ENCODE measurements at regions not wholly inside any gene's neighbourhood (a gene's known extent, or its start where the extent isn't known, plus 50 kb on each side); places are given as distances from the start of the nearest gene placed in this dataset.

DNA sequence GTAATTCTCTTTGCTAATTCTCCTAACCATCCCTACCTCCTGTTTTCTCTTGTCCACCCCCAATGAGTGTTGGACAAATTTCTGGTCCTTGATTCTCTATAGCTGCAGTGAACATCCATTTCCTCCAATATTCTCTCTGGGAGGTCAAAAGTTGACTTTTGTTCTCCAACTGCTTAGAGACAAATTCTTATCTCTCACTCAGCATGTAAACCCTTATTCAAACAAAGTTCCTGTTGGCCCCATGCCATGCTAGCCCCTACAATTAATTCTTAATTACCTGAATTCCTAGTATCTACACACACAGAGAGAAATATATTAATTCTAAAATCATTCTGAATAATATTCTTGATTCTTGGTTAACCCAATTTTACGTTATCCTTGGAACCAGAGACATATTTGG, 472.9 kb upstream of the ACTBL2 start:
- no peak for DNase-seq (ENCODE audit: low spot score)
- Histone ChIP-seq H3K27ac (no peak overlapping the region), H3K9me3 (no peaks in the 10 kb centered on the region), H3K4me1 (ENCODE audit: control insufficient read depth in 1 of 2, low read depth in 2 of 2) (peaks cover 0 to 8% of the 10 kb centered on the region in 2 donors), H3K27me3 (replicated peaks; ENCODE audit: insufficient read depth) (no peaks in the 10 kb centered on the region), H3K36me3 (no peaks in the 10 kb centered on the region), H3K4me3 (no peak overlapping the region)
- no peak for ATAC-seq (ENCODE audit: insufficient number of reproducible peaks, low FRiP score, low read depth)
- TF ChIP-seq, protein P1, sequence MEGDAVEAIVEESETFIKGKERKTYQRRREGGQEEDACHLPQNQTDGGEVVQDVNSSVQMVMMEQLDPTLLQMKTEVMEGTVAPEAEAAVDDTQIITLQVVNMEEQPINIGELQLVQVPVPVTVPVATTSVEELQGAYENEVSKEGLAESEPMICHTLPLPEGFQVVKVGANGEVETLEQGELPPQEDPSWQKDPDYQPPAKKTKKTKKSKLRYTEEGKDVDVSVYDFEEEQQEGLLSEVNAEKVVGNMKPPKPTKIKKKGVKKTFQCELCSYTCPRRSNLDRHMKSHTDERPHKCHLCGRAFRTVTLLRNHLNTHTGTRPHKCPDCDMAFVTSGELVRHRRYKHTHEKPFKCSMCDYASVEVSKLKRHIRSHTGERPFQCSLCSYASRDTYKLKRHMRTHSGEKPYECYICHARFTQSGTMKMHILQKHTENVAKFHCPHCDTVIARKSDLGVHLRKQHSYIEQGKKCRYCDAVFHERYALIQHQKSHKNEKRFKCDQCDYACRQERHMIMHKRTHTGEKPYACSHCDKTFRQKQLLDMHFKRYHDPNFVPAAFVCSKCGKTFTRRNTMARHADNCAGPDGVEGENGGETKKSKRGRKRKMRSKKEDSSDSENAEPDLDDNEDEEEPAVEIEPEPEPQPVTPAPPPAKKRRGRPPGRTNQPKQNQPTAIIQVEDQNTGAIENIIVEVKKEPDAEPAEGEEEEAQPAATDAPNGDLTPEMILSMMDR (IDR thresholded peaks at IDR 0.05), result no peak

DNA sequence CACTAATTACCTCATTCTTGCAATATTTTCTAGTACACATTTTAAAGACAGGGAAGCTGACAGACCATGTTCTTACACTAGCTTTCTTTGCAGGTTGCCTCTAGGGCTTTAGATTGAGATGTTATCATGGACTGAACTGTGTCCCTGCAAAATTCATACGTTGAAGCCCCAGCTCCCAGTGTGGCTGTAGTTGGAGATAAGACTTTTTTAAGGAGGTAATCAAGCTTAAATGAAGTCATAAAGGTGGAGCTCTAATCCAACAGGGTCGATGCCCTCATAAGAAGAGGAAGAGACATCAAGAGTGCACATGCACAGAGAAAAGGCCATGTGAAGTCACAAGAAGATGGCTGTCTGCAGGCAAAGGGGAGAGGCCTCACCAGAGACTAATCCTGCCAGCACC, 471.2 kb upstream of the ACTBL2 start:
- ATAC-seq (ENCODE audit: insufficient number of reproducible peaks, low FRiP score, low read depth) (no peak), DNase-seq (ENCODE audit: low spot score) (no peak)
- TF ChIP-seq, protein P1 (IDR thresholded peaks at IDR 0.05), result no peak
- Histone ChIP-seq H3K27me3 (replicated peaks; ENCODE audit: insufficient read depth) (no peaks in the 10 kb centered on the region), H3K4me1 (ENCODE audit: control insufficient read depth in 1 of 2, low read depth in 2 of 2) (peaks cover 0 to 8% of the 10 kb centered on the region in 2 donors), H3K9me3 (no peaks in the 10 kb centered on the region), H3K4me3 (no peak overlapping the region), H3K36me3 (no peaks in the 10 kb centered on the region), H3K27ac (no peak overlapping the region)

DNA sequence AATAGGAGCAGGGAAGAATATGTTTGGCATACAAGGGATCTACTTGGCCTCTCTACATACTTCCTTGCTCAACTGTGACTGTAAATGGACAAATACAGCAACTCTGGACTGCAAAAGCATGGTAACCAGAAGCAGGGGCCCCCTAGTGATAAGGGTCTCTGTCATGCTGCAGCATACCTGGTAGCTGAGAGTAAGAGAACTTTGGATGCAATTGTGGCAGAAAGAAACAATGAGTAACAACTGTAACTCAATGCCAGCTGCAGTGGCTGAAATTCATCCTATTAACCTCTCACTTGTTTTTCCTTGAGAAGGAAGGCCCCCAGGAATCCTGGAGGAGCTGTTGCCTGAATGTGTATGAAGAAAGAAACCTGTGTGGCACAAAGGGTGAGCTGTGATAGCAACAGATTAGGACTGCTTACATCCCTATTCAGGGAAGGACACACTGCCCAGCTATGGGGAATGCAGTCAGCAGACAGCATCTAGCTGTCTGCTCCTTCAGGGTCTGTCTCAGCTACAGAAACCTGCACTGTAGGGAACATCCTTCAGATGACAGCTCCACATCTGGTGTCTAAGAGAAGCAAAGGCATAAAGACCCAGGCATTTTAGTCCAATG, 468.1 kb upstream of the ACTBL2 start:
- no peak overlapping the region for H3K27ac ChIP-seq
- peaks cover 0 to 8% of the 10 kb centered on the region in 2 donors for H3K4me1 ChIP-seq (ENCODE audit: control insufficient read depth in 1 of 2, low read depth in 2 of 2)
- ATAC-seq (ENCODE audit: insufficient number of reproducible peaks, low FRiP score, low read depth), result no peak
- no peaks in the 10 kb centered on the region for H3K9me3 ChIP-seq
- no peaks in the 10 kb centered on the region for H3K36me3 ChIP-seq
- no peaks in the 10 kb centered on the region for H3K27me3 ChIP-seq (replicated peaks; ENCODE audit: insufficient read depth)
- TF ChIP-seq, protein P1 (IDR thresholded peaks at IDR 0.05), result no peak
- DNase-seq (ENCODE audit: low spot score), result no peak
- no peak overlapping the region for H3K4me3 ChIP-seq

DNA sequence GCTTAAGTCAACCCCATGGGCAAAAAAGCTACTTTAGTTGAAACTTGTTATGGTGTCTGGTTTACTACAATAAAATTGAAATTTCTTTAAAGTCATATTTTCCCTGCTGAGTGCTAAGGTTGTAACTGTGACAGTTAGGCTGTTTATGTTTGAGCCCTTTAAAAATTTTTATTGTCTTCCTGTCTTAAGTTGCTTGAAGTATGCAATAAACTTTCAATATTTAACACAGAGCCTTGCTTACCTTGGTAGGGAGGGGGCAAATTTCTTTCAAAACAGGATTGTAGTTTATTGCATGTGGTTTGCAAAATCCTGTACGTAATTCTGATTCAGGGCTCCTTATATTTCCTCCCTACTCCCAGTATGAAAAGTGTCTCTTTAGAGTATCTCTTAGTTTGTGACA, 465.5 kb upstream of the ACTBL2 start:
- Histone ChIP-seq H3K36me3 (no peaks in the 10 kb centered on the region), H3K4me1 (ENCODE audit: control insufficient read depth in 1 of 2, low read depth in 2 of 2) (peaks cover 0 to 8% of the 10 kb centered on the region in 2 donors), H3K4me3 (no peak overlapping the region), H3K27ac (no peak overlapping the region), H3K9me3 (no peaks in the 10 kb centered on the region), H3K27me3 (replicated peaks; ENCODE audit: insufficient read depth) (no peaks in the 10 kb centered on the region)
- DNase-seq (ENCODE audit: low spot score) (no peak), ATAC-seq (ENCODE audit: insufficient number of reproducible peaks, low FRiP score, low read depth) (no peak)
- TF ChIP-seq, protein P1 (IDR thresholded peaks at IDR 0.05), result no peak

DNA sequence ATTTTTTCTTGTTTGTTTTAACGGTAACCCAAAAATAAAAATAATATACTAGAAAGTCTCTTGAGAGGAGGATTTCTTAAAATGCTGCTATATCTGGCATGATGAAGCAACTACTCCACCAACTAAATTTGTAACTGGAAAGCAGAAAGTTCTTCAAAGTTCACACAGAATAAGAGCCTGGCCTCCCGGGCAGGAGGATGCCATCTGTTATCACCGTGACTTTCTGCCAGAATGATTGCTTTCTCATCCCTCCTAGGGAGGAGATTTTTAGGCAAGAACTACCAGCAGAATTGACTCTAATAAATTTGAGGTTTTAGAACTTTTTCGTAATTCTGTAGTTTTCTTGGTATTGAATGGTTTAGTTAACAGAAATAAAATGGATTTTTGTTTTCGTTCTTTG, 464.6 kb upstream of the ACTBL2 start:
- no peaks in the 10 kb centered on the region for H3K27me3 ChIP-seq (replicated peaks; ENCODE audit: insufficient read depth)
- TF ChIP-seq, protein P1 (IDR thresholded peaks at IDR 0.05), result no peak
- no peaks in the 10 kb centered on the region for H3K9me3 ChIP-seq

More for the DNA sequence above, 464.6 kb upstream of the ACTBL2 start:
- ATAC-seq (ENCODE audit: insufficient number of reproducible peaks, low FRiP score, low read depth), result no peak
- Histone ChIP-seq H3K36me3 (no peaks in the 10 kb centered on the region), H3K27ac (no peak overlapping the region), H3K4me1 (ENCODE audit: control insufficient read depth in 1 of 2, low read depth in 2 of 2) (peaks cover 0 to 5% of the 10 kb centered on the region in 2 donors), H3K4me3 (no peak overlapping the region)
- DNase-seq (ENCODE audit: low spot score), result no peak
